ENCODE measurements at regions not wholly inside any gene's neighbourhood (a gene's known extent, or its start where the extent isn't known, plus 50 kb on each side); places are given as distances from the start of the nearest gene placed in this dataset.

DNA sequence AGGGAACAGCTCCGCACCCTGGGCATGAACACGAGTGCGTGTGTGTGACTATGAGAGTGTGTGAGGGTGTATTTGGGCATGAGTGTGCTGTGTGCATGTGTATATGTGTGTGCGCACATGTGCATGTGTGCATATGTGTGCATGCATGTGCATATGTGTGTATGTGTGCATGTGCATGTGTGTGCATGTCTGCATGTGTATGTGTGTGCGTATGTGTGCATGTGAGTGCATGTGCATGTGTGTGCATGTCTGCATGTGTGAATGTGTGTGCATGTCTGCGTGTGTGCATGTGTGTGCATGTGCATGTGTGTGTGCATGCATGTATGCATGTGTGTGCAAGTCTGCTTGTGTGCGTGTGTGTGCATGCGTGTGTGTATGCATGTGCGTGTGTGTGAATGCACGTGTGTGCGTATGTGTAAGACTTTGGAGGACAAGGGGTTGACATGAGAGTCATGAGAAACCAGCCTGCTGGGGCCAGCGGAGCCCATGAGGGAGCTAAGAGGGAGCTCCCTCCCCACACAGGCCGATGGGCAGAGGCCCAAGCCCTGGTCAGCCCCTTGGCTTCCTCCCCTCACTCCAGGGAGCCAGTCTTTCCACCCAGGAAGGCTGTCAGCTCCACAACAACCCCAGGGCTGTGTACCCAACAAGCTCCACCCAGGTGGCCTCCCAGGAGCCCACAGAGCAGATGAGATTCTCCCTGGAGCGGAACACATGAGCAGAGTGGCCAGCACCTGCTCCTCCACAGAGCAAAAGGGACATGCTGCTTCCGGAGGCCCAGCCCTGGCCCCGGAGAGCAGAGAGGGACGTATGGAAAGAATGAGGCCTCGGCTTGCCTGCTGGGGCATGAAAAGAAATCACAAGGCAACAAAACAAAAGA lies 142.5 kb upstream of the PPP2R2D start:
- ChIA-PET CTCF (no interaction called here), POLR2A (no interaction called here)
- Histone ChIP-seq H3K4me3 (ENCODE audit: low read depth, low read length) (no peak overlapping the region), H3K27ac (ENCODE audit: low read depth, low read length) (no peak overlapping the region), H3K27me3 (ENCODE audit: control insufficient read depth, insufficient read depth, low read length) (no peaks in the 10 kb centered on the region), H3K9me3 (ENCODE audit: control insufficient read depth, insufficient read depth, low read length) (peaks cover 69% of the 10 kb centered on the region)
- DNase-seq (ENCODE audit: low read depth, low spot score) = no peak
- TF ChIP-seq, protein P1, sequence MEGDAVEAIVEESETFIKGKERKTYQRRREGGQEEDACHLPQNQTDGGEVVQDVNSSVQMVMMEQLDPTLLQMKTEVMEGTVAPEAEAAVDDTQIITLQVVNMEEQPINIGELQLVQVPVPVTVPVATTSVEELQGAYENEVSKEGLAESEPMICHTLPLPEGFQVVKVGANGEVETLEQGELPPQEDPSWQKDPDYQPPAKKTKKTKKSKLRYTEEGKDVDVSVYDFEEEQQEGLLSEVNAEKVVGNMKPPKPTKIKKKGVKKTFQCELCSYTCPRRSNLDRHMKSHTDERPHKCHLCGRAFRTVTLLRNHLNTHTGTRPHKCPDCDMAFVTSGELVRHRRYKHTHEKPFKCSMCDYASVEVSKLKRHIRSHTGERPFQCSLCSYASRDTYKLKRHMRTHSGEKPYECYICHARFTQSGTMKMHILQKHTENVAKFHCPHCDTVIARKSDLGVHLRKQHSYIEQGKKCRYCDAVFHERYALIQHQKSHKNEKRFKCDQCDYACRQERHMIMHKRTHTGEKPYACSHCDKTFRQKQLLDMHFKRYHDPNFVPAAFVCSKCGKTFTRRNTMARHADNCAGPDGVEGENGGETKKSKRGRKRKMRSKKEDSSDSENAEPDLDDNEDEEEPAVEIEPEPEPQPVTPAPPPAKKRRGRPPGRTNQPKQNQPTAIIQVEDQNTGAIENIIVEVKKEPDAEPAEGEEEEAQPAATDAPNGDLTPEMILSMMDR (IDR thresholded peaks at IDR 0.05; ENCODE audit: low read depth, low read length) = no peak

DNA sequence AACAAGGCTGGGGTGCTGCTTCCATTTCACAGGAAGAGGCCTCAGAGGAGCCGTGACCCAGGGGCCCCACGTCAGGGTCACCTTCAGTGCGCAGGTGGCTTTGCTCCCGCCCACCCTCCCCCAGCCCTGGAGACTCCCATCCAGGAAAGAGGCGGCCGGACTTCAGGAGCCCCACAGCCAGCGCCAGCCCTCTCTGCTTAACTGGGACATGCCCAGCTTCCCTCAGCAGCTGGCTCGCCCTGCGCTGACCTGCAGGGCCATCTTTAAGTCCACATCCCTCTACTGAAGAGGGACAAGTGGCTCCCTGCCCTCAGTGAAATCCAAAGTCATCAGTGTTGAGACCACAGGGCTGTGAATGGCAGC lies 141.9 kb upstream of the PPP2R2D start:
- H3K4me3 ChIP-seq (ENCODE audit: low read depth, low read length) = no peak overlapping the region
- H3K27me3 ChIP-seq (ENCODE audit: control insufficient read depth, insufficient read depth, low read length) = no peaks in the 10 kb centered on the region
- ChIA-PET POLR2A (no interaction called here), CTCF (no interaction called here)
- DNase-seq (ENCODE audit: low read depth, low spot score) = no peak
- H3K27ac ChIP-seq (ENCODE audit: low read depth, low read length) = no peak overlapping the region
- peaks cover 67% of the 10 kb centered on the region for H3K9me3 ChIP-seq (ENCODE audit: control insufficient read depth, insufficient read depth, low read length)
- TF ChIP-seq, protein P1 (IDR thresholded peaks at IDR 0.05; ENCODE audit: low read depth, low read length) = no peak

DNA sequence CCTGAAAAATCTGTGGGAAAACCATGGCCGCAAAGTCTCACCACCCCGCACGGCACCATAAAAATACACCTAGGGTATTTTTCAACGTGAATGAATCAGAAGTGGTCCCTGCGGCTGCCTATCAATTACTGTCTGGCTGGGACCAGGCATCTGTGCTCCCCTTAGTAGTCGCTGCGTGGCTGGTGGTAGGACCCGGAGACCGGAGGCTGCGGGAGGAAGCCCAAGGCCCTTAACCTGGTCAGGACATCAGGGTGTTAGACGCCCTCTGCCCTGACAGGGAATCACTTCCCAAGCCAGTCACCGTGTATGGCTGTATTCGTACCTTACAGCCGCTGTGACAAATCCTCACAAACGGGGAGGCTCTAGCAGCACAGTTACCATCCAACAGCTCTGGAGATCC lies 141.5 kb upstream of the PPP2R2D start:
- no peak overlapping the region for H3K27ac ChIP-seq (ENCODE audit: low read depth, low read length)
- CTCF ChIA-PET = no interaction called here
- TF ChIP-seq, protein P1 (IDR thresholded peaks at IDR 0.05; ENCODE audit: low read depth, low read length) = no peak
- no peak overlapping the region for H3K4me3 ChIP-seq (ENCODE audit: low read depth, low read length)
- POLR2A ChIA-PET = no interaction called here
- DNase-seq (ENCODE audit: low read depth, low spot score) = no peak
- peaks cover 66% of the 10 kb centered on the region for H3K9me3 ChIP-seq (ENCODE audit: control insufficient read depth, insufficient read depth, low read length)
- no peaks in the 10 kb centered on the region for H3K27me3 ChIP-seq (ENCODE audit: control insufficient read depth, insufficient read depth, low read length)

DNA sequence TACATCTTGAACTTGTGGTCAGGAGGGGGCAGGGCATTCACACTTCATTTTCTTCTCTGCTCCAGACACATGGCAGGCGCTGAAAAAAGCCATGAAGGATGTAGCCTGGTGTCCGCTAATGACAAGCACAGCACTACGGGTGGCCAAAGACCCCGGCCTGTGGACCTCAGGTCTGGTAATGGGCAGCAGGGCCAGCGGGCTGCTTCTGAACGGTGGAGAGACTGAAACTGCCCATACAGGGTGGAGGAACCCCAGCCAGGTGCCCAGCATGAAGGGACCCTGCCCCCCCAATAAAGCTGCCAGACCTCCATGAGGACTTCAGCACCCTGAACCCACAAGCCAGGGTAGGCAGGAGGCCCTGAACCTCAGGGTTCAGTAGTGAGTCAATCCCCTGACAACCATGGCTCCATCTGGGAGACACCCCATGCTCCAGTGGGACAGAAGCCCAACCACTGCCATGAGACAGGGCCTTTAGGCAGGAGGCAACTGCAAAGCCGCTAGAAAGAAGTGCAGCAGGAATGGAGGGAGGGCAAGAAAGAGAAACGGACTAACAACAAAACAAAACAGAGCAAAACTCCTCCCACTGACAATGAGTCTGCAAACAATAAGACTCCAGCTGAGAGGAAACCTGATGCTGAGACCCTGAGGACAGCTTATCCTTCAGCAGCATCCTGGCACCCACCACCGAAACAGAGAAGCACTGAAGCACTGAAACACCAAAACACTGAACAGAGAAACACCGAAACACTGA lies 140.2 kb upstream of the PPP2R2D start:
- POLR2A ChIA-PET = no interaction called here

More for the DNA sequence above, 140.2 kb upstream of the PPP2R2D start:
- Histone ChIP-seq H3K9me3 (ENCODE audit: control insufficient read depth, insufficient read depth, low read length) (peaks cover 69% of the 10 kb centered on the region), H3K4me3 (ENCODE audit: low read depth, low read length) (no peak overlapping the region), H3K27me3 (ENCODE audit: control insufficient read depth, insufficient read depth, low read length) (no peaks in the 10 kb centered on the region), H3K27ac (ENCODE audit: low read depth, low read length) (no peak overlapping the region)
- no peak for DNase-seq (ENCODE audit: low read depth, low spot score)
- CTCF ChIA-PET = no interaction called here
- TF ChIP-seq, protein P1 (IDR thresholded peaks at IDR 0.05; ENCODE audit: low read depth, low read length) = no peak
